MCF 10A (cell line): ENCODE measurements at regions not wholly inside any gene's neighbourhood (a gene's known extent, or its start where the extent isn't known, plus 50 kb on each side); places are given as distances from the start of the nearest gene placed in this dataset.

Source experiments
- BruUV-seq: library from RNA; stranded (reverse); fragments of 400-500 nt; replicated peaks from 2 replicates; lab custom pipeline; 2021; lab: Mats Ljungman, UMichigan
- CTCF ChIA-PET: fragments of 300-600 bp; sonication (Branson Sonifier 250); formaldehyde crosslinking; extraction: SDS; loops from one replicate; lab custom pipeline; 2021; ENCODE audit warnings: antibody characterized with exemption, inconsistent platforms; lab: Yijun Ruan, JAX
- POLR2A ChIA-PET: fragments of 300-600, 350-650 bp; sonication (Branson Sonifier 250); formaldehyde crosslinking; extraction: SDS; loops from one replicate; lab custom pipeline; 2020; ENCODE audit warnings: antibody characterized with exemption, inconsistent platforms; lab: Yijun Ruan, JAX
- DNase-seq: peaks from one replicate; pipeline ENCODE4 v3.0.0-alpha.2; 2018; ENCODE audit not compliant: unreplicated experiment
- H3K27ac Mint-ChIP-seq: one replicate; pipeline ENCODE4 v1.8.0; 2022; ENCODE audit warnings: mild to moderate bottlenecking, low read depth, mixed read lengths; ENCODE audit not compliant: unreplicated experiment
- H3K27me3 Mint-ChIP-seq: one replicate; pipeline ENCODE4 v1.8.0; 2022; ENCODE audit warnings: mixed read lengths; ENCODE audit not compliant: insufficient read depth, unreplicated experiment
- H3K36me3 Mint-ChIP-seq: one replicate; pipeline ENCODE4 v1.8.0; 2022; ENCODE audit warnings: mild to moderate bottlenecking, moderate library complexity, mixed read lengths; ENCODE audit not compliant: insufficient read depth, unreplicated experiment
- H3K4me1 Mint-ChIP-seq: one replicate; pipeline ENCODE4 v1.8.0; 2022; ENCODE audit warnings: mixed read lengths; ENCODE audit not compliant: insufficient read depth, unreplicated experiment
- H3K4me3 Mint-ChIP-seq: one replicate; pipeline ENCODE4 v1.8.0; 2022; ENCODE audit warnings: mild to moderate bottlenecking, moderate library complexity, mixed read lengths; ENCODE audit not compliant: unreplicated experiment
- H3K9me3 Mint-ChIP-seq: one replicate; pipeline ENCODE4 v1.8.0; 2022; ENCODE audit warnings: mixed read lengths; ENCODE audit not compliant: unreplicated experiment
- CTCF ChIP-seq: fragments of 200-600 bp; IDR thresholded peaks from one replicate; pipeline ENCODE4 v1.8.0; 2022; ENCODE audit warnings: antibody characterized with exemption, mild to moderate bottlenecking; ENCODE audit not compliant: unreplicated experiment
- intact Hi-C: fragments of 100-400 bp; cut with micrococcal nuclease; formaldehyde crosslinking; loops from 2 replicates; pipeline ENCODE4 v1.14.1; 2022

GRCh38 chr5:123802298-123802951 is 290.4 kb downstream of the CSNK1G3 start:
- DNase-seq = no peak
- ChIA-PET POLR2A (interaction anchor here (0.5 kb wide), 1 partner anchor 1157 kb away, joined by 3 read pairs; no protein-coding TSS in a partner anchor), CTCF (interaction anchor here (0.6 kb wide), 1 partner anchor 1045 kb away, joined by 4 read pairs; no protein-coding TSS in a partner anchor)
- TF ChIP-seq CTCF = no peak
- no peak overlapping the region for H3K4me3 Mint-ChIP-seq
- no peaks in the 10 kb centered on the region for H3K27me3 Mint-ChIP-seq
- H3K4me1 Mint-ChIP-seq = no peaks in the 10 kb centered on the region
- H3K27ac Mint-ChIP-seq = no peak overlapping the region
- intact Hi-C loops = no loop called here
- no peaks in the 10 kb centered on the region for H3K36me3 Mint-ChIP-seq
- BruUV-seq = no TSS peak
- H3K9me3 Mint-ChIP-seq = no peaks in the 10 kb centered on the region

- no peak for TF ChIP-seq CTCF
- Mint-ChIP-seq H3K9me3 (peaks cover 4% of the 10 kb centered on the region), H3K4me1 (no peaks in the 10 kb centered on the region), H3K27me3 (no peaks in the 10 kb centered on the region), H3K27ac (no peak overlapping the region), H3K4me3 (no peak overlapping the region), H3K36me3 (no peaks in the 10 kb centered on the region)
- DNase-seq = no peak
- ChIA-PET CTCF (interaction anchor here (0.6 kb wide), 1 partner anchor 233 kb away, joined by 4 read pairs; no protein-coding TSS in a partner anchor), POLR2A (interaction anchor here (1.2 kb wide), 1 partner anchor 14 kb away, joined by 3 read pairs; no protein-coding TSS in a partner anchor)
- no TSS peak for BruUV-seq
- intact Hi-C loops = no loop called here
Measured at GRCh38 chr5:123800640-123801039, 288.7 kb downstream of the CSNK1G3 start.

GRCh38 chr5:123795688-123796087 is 283.7 kb downstream of the CSNK1G3 start:
- CTCF ChIA-PET = no interaction called here
- no peak for DNase-seq
- BruUV-seq = no TSS peak
- Mint-ChIP-seq H3K27me3 (no peaks in the 10 kb centered on the region), H3K36me3 (no peaks in the 10 kb centered on the region), H3K4me3 (no peak overlapping the region), H3K4me1 (no peaks in the 10 kb centered on the region), H3K9me3 (peaks cover 4% of the 10 kb centered on the region), H3K27ac (no peak overlapping the region)
- no peak for TF ChIP-seq CTCF
- intact Hi-C loops = no loop called here
- POLR2A ChIA-PET = interaction anchor here (0.9 kb wide), 1 partner anchor 8 kb away, joined by 3 read pairs; no protein-coding TSS in a partner anchor

GRCh38 chr5:123790226-123790625 is 278.2 kb downstream of the CSNK1G3 start:
- no TSS peak for BruUV-seq
- Mint-ChIP-seq H3K4me1 (peaks cover 9% of the 10 kb centered on the region), H3K9me3 (no peaks in the 10 kb centered on the region), H3K27me3 (no peaks in the 10 kb centered on the region), H3K4me3 (no peak overlapping the region), H3K36me3 (no peaks in the 10 kb centered on the region), H3K27ac (no peak overlapping the region)
- no peak for DNase-seq
- CTCF ChIA-PET = no interaction called here
- no peak for TF ChIP-seq CTCF
- intact Hi-C loops = no loop called here
- POLR2A ChIA-PET = no interaction called here
